ENCODE measurements at regions not wholly inside any gene's neighbourhood (a gene's known extent, or its start where the extent isn't known, plus 50 kb on each side); places are given as distances from the start of the nearest gene placed in this dataset.

DNA sequence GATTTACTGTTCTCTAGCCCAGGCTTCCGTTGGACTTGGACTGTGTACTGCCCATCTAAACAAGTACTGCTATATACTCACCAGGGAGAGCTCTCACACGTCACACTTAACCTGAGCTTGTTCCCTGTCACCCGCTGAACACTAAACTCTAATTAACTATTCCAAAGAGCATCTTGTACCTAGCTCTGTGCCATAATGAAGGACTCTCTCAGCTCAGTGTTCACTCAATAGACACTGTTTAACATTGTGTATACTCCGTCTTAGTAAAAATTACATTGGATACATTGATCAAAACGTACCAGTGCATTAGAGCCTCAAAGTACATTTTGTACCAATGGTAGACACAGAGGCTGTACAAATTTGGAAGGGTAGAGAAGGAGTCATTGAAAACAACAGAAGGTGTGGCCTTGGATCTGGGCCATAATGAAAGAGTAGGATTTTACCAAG, 55.4 kb upstream of the EPHA7 start:
- no peak for DNase-seq

DNA sequence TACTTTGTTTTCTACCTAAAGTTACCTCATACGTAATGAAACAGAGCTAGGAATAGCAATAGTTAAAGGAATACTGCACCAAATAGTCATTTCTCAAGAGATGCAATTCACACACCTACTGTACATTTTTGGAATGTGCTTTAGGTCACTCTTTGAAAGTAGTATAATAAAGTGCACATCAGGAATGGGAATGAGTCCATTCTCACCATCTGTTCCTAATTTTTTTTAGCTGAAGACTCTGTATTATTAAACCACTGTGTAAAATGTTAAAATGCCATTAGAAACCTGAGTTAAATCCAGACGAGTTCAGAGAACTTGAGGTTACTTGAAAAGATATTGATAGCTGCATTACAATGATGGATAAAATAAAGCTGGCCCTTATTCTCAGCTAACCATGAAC, 51.9 kb upstream of the EPHA7 start:
- DNase-seq, result no peak

Measured in hippocampal formation (tissue), 2 donors.